ENCODE measurements at regions not wholly inside any gene's neighbourhood (a gene's known extent, or its start where the extent isn't known, plus 50 kb on each side); places are given as distances from the start of the nearest gene placed in this dataset.

DNA sequence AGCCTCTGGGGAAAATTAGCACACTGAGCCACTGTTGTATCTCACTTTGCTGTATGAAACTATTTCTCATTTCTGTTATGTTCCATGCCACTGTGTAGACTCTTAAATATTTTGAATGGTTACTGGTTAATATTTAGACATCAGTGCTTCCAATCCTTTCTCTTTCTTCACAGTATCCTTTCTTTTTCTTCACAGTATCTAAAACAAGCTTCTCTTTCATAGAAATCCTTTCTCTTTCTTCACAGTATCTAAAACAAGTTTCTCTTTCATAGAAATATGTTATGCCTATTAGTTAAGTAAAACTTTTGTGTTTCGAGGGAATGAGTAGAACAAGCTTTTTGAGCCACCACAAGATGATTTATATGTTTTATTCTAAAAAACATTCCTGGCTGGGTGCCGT is 326.8 kb upstream of the KLF12 start:
- TF ChIP-seq POLR2A (IDR thresholded peaks at IDR 0.05; ENCODE audit: low read depth, low read length), result no peak
- no peak for TF ChIP-seq TAF1 (IDR thresholded peaks at IDR 0.05; ENCODE audit: borderline replicate concordance, low read depth, low read length)

Measured in GM12892 (cell line).